ENCODE measurements at regions not wholly inside any gene's neighbourhood (a gene's known extent, or its start where the extent isn't known, plus 50 kb on each side); places are given as distances from the start of the nearest gene placed in this dataset.

- intact Hi-C loops (cut with micrococcal nuclease; ENCODE audit: unreplicated experiment) = no loop called here
- Histone ChIP-seq H3K36me3 (ENCODE audit: control insufficient read depth, insufficient read depth, low read length) (no peaks in the 10 kb centered on the region), H3K4me3 (ENCODE audit: low read depth in 2 of 2, low read length in 2 of 2) (no peak overlapping the region), H3K27me3 (ENCODE audit: control insufficient read depth, insufficient read depth, low read length) (peaks cover 4% of the 10 kb centered on the region; the same call in 1 of the 2 replicates), H3K9me3 (ENCODE audit: control insufficient read depth, insufficient read depth, low read depth, low read length) (no peaks in the 10 kb centered on the region), H3K4me1 (ENCODE audit: control insufficient read depth, insufficient read depth, low read length) (no peaks in the 10 kb centered on the region), H3K27ac (ENCODE audit: low read length) (no peak overlapping the region)
- no TSS peak for BruUV-seq (replicated peaks)
- POLR2A ChIA-PET = no interaction called here
- DNase-seq (ENCODE audit: low read depth, low spot score) (no peak), ATAC-seq (no peak)
- TF ChIP-seq, protein P1, sequence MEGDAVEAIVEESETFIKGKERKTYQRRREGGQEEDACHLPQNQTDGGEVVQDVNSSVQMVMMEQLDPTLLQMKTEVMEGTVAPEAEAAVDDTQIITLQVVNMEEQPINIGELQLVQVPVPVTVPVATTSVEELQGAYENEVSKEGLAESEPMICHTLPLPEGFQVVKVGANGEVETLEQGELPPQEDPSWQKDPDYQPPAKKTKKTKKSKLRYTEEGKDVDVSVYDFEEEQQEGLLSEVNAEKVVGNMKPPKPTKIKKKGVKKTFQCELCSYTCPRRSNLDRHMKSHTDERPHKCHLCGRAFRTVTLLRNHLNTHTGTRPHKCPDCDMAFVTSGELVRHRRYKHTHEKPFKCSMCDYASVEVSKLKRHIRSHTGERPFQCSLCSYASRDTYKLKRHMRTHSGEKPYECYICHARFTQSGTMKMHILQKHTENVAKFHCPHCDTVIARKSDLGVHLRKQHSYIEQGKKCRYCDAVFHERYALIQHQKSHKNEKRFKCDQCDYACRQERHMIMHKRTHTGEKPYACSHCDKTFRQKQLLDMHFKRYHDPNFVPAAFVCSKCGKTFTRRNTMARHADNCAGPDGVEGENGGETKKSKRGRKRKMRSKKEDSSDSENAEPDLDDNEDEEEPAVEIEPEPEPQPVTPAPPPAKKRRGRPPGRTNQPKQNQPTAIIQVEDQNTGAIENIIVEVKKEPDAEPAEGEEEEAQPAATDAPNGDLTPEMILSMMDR (IDR thresholded peaks at IDR 0.05) = no peak
- no peak for TF ChIP-seq SIN3A (IDR thresholded peaks at IDR 0.05; ENCODE audit: borderline replicate concordance, insufficient read depth, low read depth, low read length)
- no peak for TF ChIP-seq TCF7L2 (IDR thresholded peaks at IDR 0.05; ENCODE audit: low read depth, low read length)
- TF ChIP-seq, protein P2, sequence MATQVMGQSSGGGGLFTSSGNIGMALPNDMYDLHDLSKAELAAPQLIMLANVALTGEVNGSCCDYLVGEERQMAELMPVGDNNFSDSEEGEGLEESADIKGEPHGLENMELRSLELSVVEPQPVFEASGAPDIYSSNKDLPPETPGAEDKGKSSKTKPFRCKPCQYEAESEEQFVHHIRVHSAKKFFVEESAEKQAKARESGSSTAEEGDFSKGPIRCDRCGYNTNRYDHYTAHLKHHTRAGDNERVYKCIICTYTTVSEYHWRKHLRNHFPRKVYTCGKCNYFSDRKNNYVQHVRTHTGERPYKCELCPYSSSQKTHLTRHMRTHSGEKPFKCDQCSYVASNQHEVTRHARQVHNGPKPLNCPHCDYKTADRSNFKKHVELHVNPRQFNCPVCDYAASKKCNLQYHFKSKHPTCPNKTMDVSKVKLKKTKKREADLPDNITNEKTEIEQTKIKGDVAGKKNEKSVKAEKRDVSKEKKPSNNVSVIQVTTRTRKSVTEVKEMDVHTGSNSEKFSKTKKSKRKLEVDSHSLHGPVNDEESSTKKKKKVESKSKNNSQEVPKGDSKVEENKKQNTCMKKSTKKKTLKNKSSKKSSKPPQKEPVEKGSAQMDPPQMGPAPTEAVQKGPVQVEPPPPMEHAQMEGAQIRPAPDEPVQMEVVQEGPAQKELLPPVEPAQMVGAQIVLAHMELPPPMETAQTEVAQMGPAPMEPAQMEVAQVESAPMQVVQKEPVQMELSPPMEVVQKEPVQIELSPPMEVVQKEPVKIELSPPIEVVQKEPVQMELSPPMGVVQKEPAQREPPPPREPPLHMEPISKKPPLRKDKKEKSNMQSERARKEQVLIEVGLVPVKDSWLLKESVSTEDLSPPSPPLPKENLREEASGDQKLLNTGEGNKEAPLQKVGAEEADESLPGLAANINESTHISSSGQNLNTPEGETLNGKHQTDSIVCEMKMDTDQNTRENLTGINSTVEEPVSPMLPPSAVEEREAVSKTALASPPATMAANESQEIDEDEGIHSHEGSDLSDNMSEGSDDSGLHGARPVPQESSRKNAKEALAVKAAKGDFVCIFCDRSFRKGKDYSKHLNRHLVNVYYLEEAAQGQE (IDR thresholded peaks at IDR 0.05; ENCODE audit: insufficient read depth in 1 of 2, low read depth in 2 of 2, low read length in 1 of 2) = no peak
- no peak for TF ChIP-seq POLR2AphosphoS5 (IDR thresholded peaks at IDR 0.05; ENCODE audit: low read depth, low read length)
- in situ Hi-C loops (cut with HindIII; ENCODE audit: low pct_unique_long_range_greater_than_20kb, low sequenced_read_pairs) = no loop called here
- CTCF ChIA-PET = no interaction called here
Observed at GRCh38 chr10:130801784-130802183, 509.7 kb downstream of the TCERG1L start.

DNA sequence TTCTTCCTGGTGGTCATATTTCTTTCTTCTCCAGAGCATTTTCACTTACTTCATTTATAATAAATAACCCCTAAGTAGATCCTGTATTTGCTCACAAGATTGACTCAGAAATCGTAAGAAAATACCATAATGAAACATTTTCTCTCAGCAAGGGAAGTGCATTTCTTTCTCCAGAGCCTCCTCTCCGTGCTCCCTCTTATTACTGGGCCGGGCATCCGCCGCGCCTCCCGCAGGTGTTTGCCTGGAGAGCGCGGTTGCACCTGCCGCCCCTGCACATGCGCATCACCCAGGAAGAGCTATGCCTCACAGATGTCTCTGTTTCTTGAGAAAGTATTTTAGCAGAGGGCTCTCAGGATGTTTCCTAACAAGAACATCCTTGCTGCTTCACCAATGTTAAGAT lies 509.2 kb downstream of the TCERG1L start:
- in situ Hi-C loops (cut with HindIII; ENCODE audit: low pct_unique_long_range_greater_than_20kb, low sequenced_read_pairs) (no loop called here), intact Hi-C loops (cut with micrococcal nuclease; ENCODE audit: unreplicated experiment) (no loop called here)
- ChIA-PET POLR2A (no interaction called here), CTCF (no interaction called here)
- Histone ChIP-seq H3K36me3 (ENCODE audit: control insufficient read depth, insufficient read depth, low read length) (no peaks in the 10 kb centered on the region), H3K27me3 (ENCODE audit: control insufficient read depth, insufficient read depth, low read length) (peaks cover 4% of the 10 kb centered on the region; the same call in 1 of the 2 replicates), H3K4me1 (ENCODE audit: control insufficient read depth, insufficient read depth, low read length) (no peaks in the 10 kb centered on the region), H3K9me3 (ENCODE audit: control insufficient read depth, insufficient read depth, low read depth, low read length) (no peaks in the 10 kb centered on the region), H3K4me3 (ENCODE audit: low read depth in 2 of 2, low read length in 2 of 2) (no peak overlapping the region), H3K27ac (ENCODE audit: low read length) (no peak overlapping the region)
- BruUV-seq (replicated peaks) = no TSS peak
- DNase-seq (ENCODE audit: low read depth, low spot score) = no peak
- ATAC-seq = no peak
- TF ChIP-seq SIN3A (IDR thresholded peaks at IDR 0.05; ENCODE audit: borderline replicate concordance, insufficient read depth, low read depth, low read length) (no peak), TCF7L2 (IDR thresholded peaks at IDR 0.05; ENCODE audit: low read depth, low read length) (no peak), POLR2AphosphoS5 (IDR thresholded peaks at IDR 0.05; ENCODE audit: low read depth, low read length) (no peak)
- TF ChIP-seq, protein P2 (IDR thresholded peaks at IDR 0.05; ENCODE audit: insufficient read depth in 1 of 2, low read depth in 2 of 2, low read length in 1 of 2) = no peak
